ENCODE measurements at regions not wholly inside any gene's neighbourhood (a gene's known extent, or its start where the extent isn't known, plus 50 kb on each side); places are given as distances from the start of the nearest gene placed in this dataset.

GRCh38 chr18:64714086-64714485 lies 565.2 kb upstream of the LINC00305 start:
- Histone ChIP-seq H3K4me3 (no peak overlapping the region), H3K9me3 (no peaks in the 10 kb centered on the region), H3K36me3 (no peaks in the 10 kb centered on the region), H3K27ac (replicated peaks in 1 of 4) (no peak overlapping the region), H3K27me3 (no peaks in the 10 kb centered on the region), H3K4me1 (no peaks in the 10 kb centered on the region)
- TF ChIP-seq POLR2A (IDR thresholded peaks at IDR 0.05; ENCODE audit: low read depth), result no peak
- TF ChIP-seq EP300 (IDR thresholded peaks at IDR 0.05), result no peak
- no peak for TF ChIP-seq CTCF (IDR thresholded peaks at IDR 0.05)
- no peak for TF ChIP-seq POLR2AphosphoS5 (IDR thresholded peaks at IDR 0.05)
- intact Hi-C loops (cut with DNase I), result no loop called here
- DNase-seq (ENCODE audit: extremely low spot score), result no peak

GRCh38 chr18:64713284-64713683 lies 564.4 kb upstream of the LINC00305 start:
- TF ChIP-seq EP300 (IDR thresholded peaks at IDR 0.05), result no peak
- no peak for TF ChIP-seq POLR2AphosphoS5 (IDR thresholded peaks at IDR 0.05)
- TF ChIP-seq CTCF (IDR thresholded peaks at IDR 0.05), result no peak
- no peak for TF ChIP-seq POLR2A (IDR thresholded peaks at IDR 0.05; ENCODE audit: low read depth)
- H3K27me3 ChIP-seq, result no peaks in the 10 kb centered on the region
- no peaks in the 10 kb centered on the region for H3K36me3 ChIP-seq
- DNase-seq (ENCODE audit: extremely low spot score), result no peak
- no peak overlapping the region for H3K4me3 ChIP-seq
- H3K9me3 ChIP-seq, result no peaks in the 10 kb centered on the region
- no peak overlapping the region for H3K27ac ChIP-seq (replicated peaks in 1 of 4)
- no peaks in the 10 kb centered on the region for H3K4me1 ChIP-seq
- WGBS, result 69% methylated on average over 2 of the region's 2 CpGs
- intact Hi-C loops (cut with DNase I), result no loop called here

- Histone ChIP-seq H3K4me1 (no peaks in the 10 kb centered on the region), H3K4me3 (no peak overlapping the region), H3K27ac (replicated peaks in 1 of 4) (no peak overlapping the region), H3K27me3 (no peaks in the 10 kb centered on the region), H3K36me3 (no peaks in the 10 kb centered on the region), H3K9me3 (no peaks in the 10 kb centered on the region)
- intact Hi-C loops (cut with DNase I), result no loop called here
- TF ChIP-seq POLR2AphosphoS5 (IDR thresholded peaks at IDR 0.05) (no peak), CTCF (IDR thresholded peaks at IDR 0.05) (no peak), EP300 (IDR thresholded peaks at IDR 0.05) (no peak), POLR2A (IDR thresholded peaks at IDR 0.05; ENCODE audit: low read depth) (no peak)
- WGBS, result 100% methylated on average over 1 of the region's 1 CpG
- DNase-seq (ENCODE audit: extremely low spot score), result no peak
Measured at GRCh38 chr18:64712035-64712434, 563.1 kb upstream of the LINC00305 start.

GRCh38 chr18:64710105-64710861 lies 561.4 kb upstream of the LINC00305 start:
- TF ChIP-seq POLR2AphosphoS5 (IDR thresholded peaks at IDR 0.05), result no peak
- no peak for TF ChIP-seq POLR2A (IDR thresholded peaks at IDR 0.05; ENCODE audit: low read depth)
- TF ChIP-seq EP300 (IDR thresholded peaks at IDR 0.05), result no peak
- no peak for TF ChIP-seq CTCF (IDR thresholded peaks at IDR 0.05)
- intact Hi-C loops (cut with DNase I), result no loop called here
- Histone ChIP-seq H3K4me3 (no peak overlapping the region), H3K4me1 (no peaks in the 10 kb centered on the region), H3K27ac (replicated peaks in 1 of 4) (no peak overlapping the region), H3K27me3 (no peaks in the 10 kb centered on the region), H3K36me3 (no peaks in the 10 kb centered on the region), H3K9me3 (no peaks in the 10 kb centered on the region)
- DNase-seq (ENCODE audit: extremely low spot score), result no peak
- WGBS, result 100% methylated on average over 1 of the region's 2 CpGs

- no peaks in the 10 kb centered on the region for H3K36me3 ChIP-seq
- H3K4me3 ChIP-seq, result no peak overlapping the region
- no peaks in the 10 kb centered on the region for H3K27me3 ChIP-seq
- no peak for DNase-seq (ENCODE audit: extremely low spot score)
- intact Hi-C loops (cut with DNase I), result no loop called here
- no peaks in the 10 kb centered on the region for H3K9me3 ChIP-seq
- no peak overlapping the region for H3K27ac ChIP-seq (replicated peaks in 1 of 4)
- no peak for TF ChIP-seq CTCF (IDR thresholded peaks at IDR 0.05)
- TF ChIP-seq POLR2AphosphoS5 (IDR thresholded peaks at IDR 0.05), result no peak
- no peak for TF ChIP-seq EP300 (IDR thresholded peaks at IDR 0.05)
- TF ChIP-seq POLR2A (IDR thresholded peaks at IDR 0.05; ENCODE audit: low read depth), result no peak
- H3K4me1 ChIP-seq, result no peaks in the 10 kb centered on the region
Measured at GRCh38 chr18:64707052-64707451, 558.2 kb upstream of the LINC00305 start.

All from esophagus muscularis mucosa (tissue), 4 donors.